H9 (cell line): ENCODE measurements at regions not wholly inside any gene's neighbourhood (a gene's known extent, or its start where the extent isn't known, plus 50 kb on each side); places are given as distances from the start of the nearest gene placed in this dataset.

Experiments
- DNase-seq: peaks from one replicate; pipeline ENCODE4 v3.0.0-alpha.2; 2017
- H2AFZ ChIP-seq: one replicate; pipeline ENCODE4 v1.6.1; 2013; ENCODE audit warnings: mild to moderate bottlenecking, low read length, control low read depth, moderate library complexity
- H2AK5ac ChIP-seq: 2 replicates; pipeline ENCODE4 v1.6.1; 2013; ENCODE audit warnings: low read length, control low read depth, mixed read lengths; ENCODE audit not compliant: insufficient read length
- H2BK120ac ChIP-seq: one replicate; pipeline ENCODE4 v1.6.1; 2013; ENCODE audit warnings: low read depth, mild to moderate bottlenecking, low read length, control low read depth, inconsistent platforms; ENCODE audit not compliant: poor library complexity, severe bottlenecking
- H2BK12ac ChIP-seq: 2 replicates; pipeline ENCODE4 v1.6.1; 2013; ENCODE audit warnings: low read length, control low read depth, mixed read lengths, low read depth; ENCODE audit not compliant: insufficient read length
- H2BK15ac ChIP-seq: 2 replicates; pipeline ENCODE4 v1.6.1; 2013; ENCODE audit warnings: low read depth, low read length, control low read depth
- H2BK20ac ChIP-seq: one replicate; pipeline ENCODE4 v1.6.1; 2013; ENCODE audit warnings: low read depth, mild to moderate bottlenecking, low read length, control low read depth, inconsistent platforms; ENCODE audit not compliant: poor library complexity, severe bottlenecking
- H2BK5ac ChIP-seq: 2 replicates; pipeline ENCODE4 v1.6.1; 2013; ENCODE audit warnings: low read length, control low read depth, mixed read lengths; ENCODE audit not compliant: insufficient read length
- H3K14ac ChIP-seq: 2 replicates; pipeline ENCODE4 v1.6.1; 2013; ENCODE audit warnings: low read length, control low read depth; ENCODE audit not compliant: insufficient read depth
- H3K18ac ChIP-seq: 2 replicates; pipeline ENCODE4 v1.6.1; 2013; ENCODE audit warnings: low read depth, mild to moderate bottlenecking, mixed read lengths, low read length, control low read depth; ENCODE audit not compliant: insufficient read length
- H3K23ac ChIP-seq: 2 replicates; pipeline ENCODE4 v1.6.1; 2013; ENCODE audit warnings: low read length, control low read depth, mixed read lengths, low read depth; ENCODE audit not compliant: insufficient read length
- H3K23me2 ChIP-seq: 2 replicates; pipeline ENCODE4 v1.6.1; 2013; ENCODE audit warnings: low read depth, mild to moderate bottlenecking, mixed read lengths, low read length, control low read depth; ENCODE audit not compliant: insufficient read length, poor library complexity, severe bottlenecking
- H3K27ac ChIP-seq: 2 replicates; pipeline ENCODE4 v1.5.1; 2013; ENCODE audit warnings: low read length, control low read depth, mixed read lengths, low read depth; ENCODE audit not compliant: insufficient read length
- H3K27me3 ChIP-seq: 2 replicates; pipeline ENCODE4 v1.6.1; 2013; ENCODE audit warnings: low read length, control low read depth, inconsistent platforms; ENCODE audit not compliant: insufficient read depth
- H3K4ac ChIP-seq: 2 replicates; pipeline ENCODE4 v1.6.1; 2013; ENCODE audit warnings: low read depth, mild to moderate bottlenecking, control low read depth, inconsistent platforms, low read length, moderate library complexity
- H3K4me1 ChIP-seq: 2 replicates; pipeline ENCODE4 v1.6.1; 2013; ENCODE audit warnings: low read length, control low read depth, inconsistent platforms; ENCODE audit not compliant: insufficient read depth
- H3K4me2 ChIP-seq: 2 replicates; pipeline ENCODE4 v1.6.1; 2013; ENCODE audit warnings: low read length, control low read depth, mixed read lengths; ENCODE audit not compliant: insufficient read length, insufficient read depth
- H3K56ac ChIP-seq: 2 replicates; pipeline ENCODE4 v1.6.1; 2013; ENCODE audit warnings: low read depth, mild to moderate bottlenecking, mixed read lengths, low read length, control low read depth; ENCODE audit not compliant: insufficient read length
- H3K79me1 ChIP-seq: 2 replicates; pipeline ENCODE4 v1.6.1; 2013; ENCODE audit warnings: low read depth, mild to moderate bottlenecking, moderate library complexity, low read length, control low read depth, inconsistent platforms; ENCODE audit not compliant: insufficient read depth, poor library complexity, severe bottlenecking
- H3K79me2 ChIP-seq: 2 replicates; pipeline ENCODE4 v1.6.1; 2013; ENCODE audit warnings: low read length, control low read depth, inconsistent platforms; ENCODE audit not compliant: insufficient read depth
- H3K9ac ChIP-seq: 2 replicates; pipeline ENCODE4 v1.6.1; 2013; ENCODE audit warnings: low read length, control low read depth, mixed read lengths; ENCODE audit not compliant: insufficient read length; ENCODE audit errors: extremely low read depth
- H3K9me3 ChIP-seq: one replicate; pipeline ENCODE4 v1.6.1; 2013; ENCODE audit warnings: low read depth, low read length, inconsistent platforms; ENCODE audit not compliant: control insufficient read depth
- H3T11ph ChIP-seq: one replicate; pipeline ENCODE4 v1.6.1; 2013; ENCODE audit warnings: mild to moderate bottlenecking, low read length, control low read depth, inconsistent platforms
- H4K20me1 ChIP-seq: one replicate; pipeline ENCODE4 v1.6.1; 2013; ENCODE audit not compliant: control insufficient read depth, insufficient read length, insufficient read depth
- H4K5ac ChIP-seq: 2 replicates; pipeline ENCODE4 v1.6.1; 2013; ENCODE audit warnings: low read depth, mild to moderate bottlenecking, mixed read lengths, low read length, control low read depth; ENCODE audit not compliant: insufficient read length
- H4K8ac ChIP-seq: replicated peaks from 2 replicates; pipeline ENCODE4 v1.6.1; 2013; ENCODE audit warnings: low read length, control low read depth, mixed read lengths, low read depth; ENCODE audit not compliant: insufficient read length
- H4K91ac ChIP-seq: 2 replicates; pipeline ENCODE4 v1.6.1; 2013; ENCODE audit warnings: low read depth, mild to moderate bottlenecking, moderate library complexity, mixed read lengths, low read length, control low read depth; ENCODE audit not compliant: insufficient read length
- H3K27ac Mint-ChIP-seq, 3 experiments: 2 replicates in 2 of 3; 3 replicates in 1 of 3; pipeline ENCODE4 v1.8.0; 2020 to 2021; ENCODE audit warnings: mixed read lengths in 3 of 3, mild to moderate bottlenecking in 1 of 3, moderate library complexity in 1 of 3
- H3K27me3 Mint-ChIP-seq: 2 replicates; pipeline ENCODE4 v1.8.0; 2021; ENCODE audit warnings: low read depth, mild to moderate bottlenecking, moderate library complexity, mixed read lengths
- H3K36me3 Mint-ChIP-seq, 3 experiments: 2 replicates in 2 of 3; 3 replicates in 1 of 3; pipeline ENCODE4 v1.8.0; 2020 to 2021; ENCODE audit warnings: low read depth in 3 of 3, mixed read lengths in 3 of 3; ENCODE audit not compliant: insufficient read depth in 1 of 3
- H3K4me1 Mint-ChIP-seq, 2 experiments: 2 replicates each; pipeline ENCODE4 v1.8.0; 2020; ENCODE audit warnings: mixed read lengths in 2 of 2
- H3K4me3 Mint-ChIP-seq, 2 experiments: 2 replicates in 1 of 2; 3 replicates in 1 of 2; pipeline ENCODE4 v1.8.0; 2020 to 2021; ENCODE audit warnings: mild to moderate bottlenecking in 2 of 2, mixed read lengths in 2 of 2, moderate library complexity in 1 of 2
- H3K9me3 Mint-ChIP-seq, 2 experiments: 2 replicates in 1 of 2; 3 replicates in 1 of 2; pipeline ENCODE4 v1.8.0; 2020; ENCODE audit warnings: mild to moderate bottlenecking in 2 of 2, mixed read lengths in 2 of 2, moderate library complexity in 1 of 2
- CTCF ChIP-seq: fragments of 200-600 bp; sonication (generic); conservative IDR thresholded peaks from 3 replicates; pipeline ENCODE4 v1.8.0; 2021; ENCODE audit warnings: antibody characterized with exemption, mild to moderate bottlenecking
- WGBS: extraction: QIAGEN DNeasy Blood & Tissue Kit; methylation state at CpG from one replicate; pipeline ENCODE4 v1.1.7; 2013; ENCODE audit warnings: missing lambda C conversion rate, low lambda C conversion rate, mixed read lengths; ENCODE audit not compliant: insufficient read length; ENCODE audit errors: extremely low coverage; 5-methylcytosine and 5-hydroxymethylcytosine counted together

DNA sequence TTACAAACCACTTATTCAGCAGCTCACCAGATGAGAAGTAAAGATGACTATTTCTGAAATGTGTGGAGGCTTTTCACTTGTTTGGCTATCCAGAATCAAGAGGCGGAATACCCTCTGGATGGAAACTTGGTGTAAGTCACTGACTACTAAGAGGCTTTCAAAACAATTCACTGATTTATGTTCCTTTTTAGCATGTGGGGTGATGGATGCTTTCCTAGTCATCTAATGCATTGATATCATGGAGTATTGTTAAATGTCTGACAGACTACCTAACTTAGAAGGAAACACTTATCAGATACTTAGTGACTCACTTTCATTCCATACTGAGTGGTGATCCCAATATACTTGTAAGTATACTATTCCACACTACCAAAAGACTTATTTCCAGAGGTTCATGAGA, 141.4 kb downstream of the PLK2 start:
- H3K9me3 ChIP-seq = no peaks in the 10 kb centered on the region
- no peak overlapping the region for H3K27ac ChIP-seq
- H3K4me2 ChIP-seq = no peak overlapping the region

More for the DNA sequence above, 141.4 kb downstream of the PLK2 start:
- Histone ChIP-seq H2AFZ (no peak overlapping the region), H3K23ac (no peak overlapping the region), H2BK5ac (no peak overlapping the region), H3K27me3 (no peaks in the 10 kb centered on the region), H2BK20ac (no peak overlapping the region), H3K9ac (no peak overlapping the region), H3K23me2 (no peaks in the 10 kb centered on the region), H3K18ac (no peak overlapping the region), H2AK5ac (no peak overlapping the region), H4K5ac (no peak overlapping the region), H3K4ac (no peak overlapping the region), H3K56ac (no peak overlapping the region), H2BK15ac (no peak overlapping the region), H3K14ac (no peak overlapping the region), H2BK120ac (no peak overlapping the region), H3K79me2 (no peaks in the 10 kb centered on the region), H4K8ac (no peak overlapping the region), H3K79me1 (no peaks in the 10 kb centered on the region), H3K4me1 (peaks cover 2% of the 10 kb centered on the region; the same call in 1 of the 2 replicates), H4K91ac (no peak overlapping the region), H4K20me1 (no peaks in the 10 kb centered on the region), H3T11ph (no peak overlapping the region), H2BK12ac (no peak overlapping the region)
- H3K27ac Mint-ChIP-seq = no peak overlapping the region
- no peak for DNase-seq
- H3K4me3 Mint-ChIP-seq = no peak overlapping the region
- WGBS = no CpG with 5 or more reads among the region's 1 CpG
- no peaks in the 10 kb centered on the region for H3K27me3 Mint-ChIP-seq
- no peaks in the 10 kb centered on the region for H3K9me3 Mint-ChIP-seq
- TF ChIP-seq CTCF = no peak
- no peaks in the 10 kb centered on the region for H3K36me3 Mint-ChIP-seq
- peaks cover 18 to 20% of the 10 kb centered on the region in 2 experiments for H3K4me1 Mint-ChIP-seq
